SK-N-SH (cell line): ENCODE measurements at regions not wholly inside any gene's neighbourhood (a gene's known extent, or its start where the extent isn't known, plus 50 kb on each side); places are given as distances from the start of the nearest gene placed in this dataset.

Experiments
- CTCF ChIA-PET: fragments of 300-600, 350-600 bp; formaldehyde crosslinking; extraction: SDS; loops from one replicate; lab custom pipeline; 2021; lab: Yijun Ruan, JAX
- POLR2A ChIA-PET: fragments of 350-600 bp; sonication (Branson Sonifier 250); formaldehyde crosslinking; extraction: SDS; loops from one replicate; lab custom pipeline; 2020; ENCODE audit warnings: antibody characterized with exemption, inconsistent platforms; lab: Yijun Ruan, JAX
- DNase-seq: peaks from one replicate; pipeline ENCODE4 v3.0.0; 2012
- H2AFZ ChIP-seq: fragments of 200-600 bp; sonication (generic); 2 replicates; pipeline ENCODE4 v1.8.1; 2016; ENCODE audit warnings: antibody characterized with exemption, mild to moderate bottlenecking, low read depth
- H3F3A ChIP-seq: fragments of 200-600 bp; sonication (generic); replicated peaks from 2 replicates; pipeline ENCODE3; 2016; ENCODE audit warnings: antibody characterized with exemption, mild to moderate bottlenecking; ENCODE audit not compliant: insufficient read depth
- H3K27ac ChIP-seq, 2 experiments: fragments of 200-500 bp in 1 of 2; fragments of 200-600 bp in 1 of 2; sonication (Bioruptor generic) in 1 of 2; sonication (generic), shearing (Covaris generic) in 1 of 2; 2 replicates each; pipeline versions ENCODE4 v1.5.1 to v1.6.1; 2014 to 2016; ENCODE audit warnings: low read depth in 2 of 2, inconsistent platforms in 1 of 2, low read length in 1 of 2, mild to moderate bottlenecking in 1 of 2, mixed read lengths in 1 of 2
- H3K27me3 ChIP-seq: fragments of 200-600 bp; sonication (generic), shearing (Covaris generic); 2 replicates; pipeline ENCODE4 v1.6.1; 2016; ENCODE audit warnings: mixed run types; ENCODE audit not compliant: insufficient read depth
- H3K36me3 ChIP-seq, 2 experiments: fragments of 200-500 bp in 1 of 2; fragments of 200-600 bp in 1 of 2; sonication (Bioruptor generic) in 1 of 2; sonication (generic) in 1 of 2; replicated peaks in 1 of 2; 2 replicates each; pipeline versions ENCODE3 to v1.5.1; 2014 to 2016; ENCODE audit warnings: low read length in 1 of 2, mild to moderate bottlenecking in 1 of 2; ENCODE audit not compliant: insufficient read depth in 2 of 2, control insufficient read depth in 1 of 2
- H3K4me1 ChIP-seq, 2 experiments: fragments of 200-500 bp in 1 of 2; fragments of 200-600 bp in 1 of 2; sonication (Bioruptor generic) in 1 of 2; sonication (generic), shearing (Covaris generic) in 1 of 2; 2 replicates each; pipeline versions ENCODE4 v1.5.1 to v1.6.1; 2014 to 2016; ENCODE audit warnings: low read depth in 1 of 2, low read length in 1 of 2, mixed run types in 1 of 2; ENCODE audit not compliant: insufficient read depth in 2 of 2, control insufficient read depth in 1 of 2
- H3K4me2 ChIP-seq: fragments of 200-600 bp; sonication (generic), shearing (Covaris generic); 2 replicates; pipeline ENCODE4 v1.6.1; 2017; ENCODE audit warnings: mixed run types
- H3K4me3 ChIP-seq, 2 experiments: fragments of 200-500 bp in 1 of 2; fragments of 200-600 bp in 1 of 2; sonication (Bioruptor generic) in 1 of 2; sonication (generic), shearing (Covaris generic) in 1 of 2; 2 replicates each; pipeline versions ENCODE4 v1.5.1 to v1.8.1; 2014 to 2016; ENCODE audit warnings: low read depth in 2 of 2, inconsistent platforms in 1 of 2, low read length in 1 of 2, mild to moderate bottlenecking in 1 of 2, mixed read lengths in 1 of 2, moderate library complexity in 1 of 2
- H3K79me2 ChIP-seq: fragments of 200-600 bp; sonication (generic); 2 replicates; pipeline ENCODE4 v1.8.1; 2017; ENCODE audit warnings: mild to moderate bottlenecking; ENCODE audit not compliant: insufficient read depth
- H3K9ac ChIP-seq: fragments of 200-600 bp; sonication (generic); 2 replicates; pipeline ENCODE4 v1.6.1; 2017; ENCODE audit warnings: mixed run types
- H3K9me2 ChIP-seq: fragments of 200-600 bp; sonication (generic); 2 replicates; pipeline ENCODE4 v1.6.1; 2017; ENCODE audit warnings: mixed run types
- H3K9me3 ChIP-seq: fragments of 200-600 bp; sonication (generic); 2 replicates; pipeline ENCODE4 v1.6.1; 2017; ENCODE audit warnings: mixed run types, mild to moderate bottlenecking, moderate library complexity
- H4K20me1 ChIP-seq: fragments of 200-600 bp; sonication (generic); 2 replicates; pipeline ENCODE4 v1.6.1; 2017; ENCODE audit warnings: mild to moderate bottlenecking, mixed run types; ENCODE audit not compliant: insufficient read depth
- CHD2 ChIP-seq: fragments of 150-350 bp; IDR thresholded peaks from 2 replicates; pipeline ENCODE4 v1.6.1; 2018; ENCODE audit warnings: low read length; ENCODE audit not compliant: partially characterized antibody
- MAX ChIP-seq: IDR thresholded peaks from 2 replicates; pipeline ENCODE4 v1.4.0; 2012; ENCODE audit warnings: low read depth
- NFIC ChIP-seq: IDR thresholded peaks from 2 replicates; pipeline ENCODE4 v1.4.0; 2012; ENCODE audit warnings: borderline replicate concordance
- NRF1 ChIP-seq: IDR thresholded peaks from 2 replicates; pipeline ENCODE4 v1.6.1; 2012; ENCODE audit warnings: low read depth, mild to moderate bottlenecking, low read length
- POLR2AphosphoS5 ChIP-seq: IDR thresholded peaks from 2 replicates; pipeline ENCODE4 v1.6.1; 2012; ENCODE audit warnings: low read depth, low read length
- REST ChIP-seq: IDR thresholded peaks from 2 replicates; pipeline ENCODE4 v1.6.1; 2012; ENCODE audit warnings: mild to moderate bottlenecking, low read depth, low read length, moderate library complexity
- SMC3 ChIP-seq: IDR thresholded peaks from 2 replicates; pipeline ENCODE4 v1.6.1; 2012; ENCODE audit warnings: low read depth, low read length, improper control_type of control experiment
- TAF1 ChIP-seq: IDR thresholded peaks from 2 replicates; pipeline ENCODE4 v1.6.1; 2012; ENCODE audit warnings: low read depth, mild to moderate bottlenecking, low read length, moderate library complexity, borderline replicate concordance
- TEAD4 ChIP-seq: IDR thresholded peaks from 2 replicates; pipeline ENCODE4 v1.4.0; 2012; ENCODE audit warnings: mild to moderate bottlenecking, borderline replicate concordance; ENCODE audit not compliant: insufficient read depth
- USF1 ChIP-seq: IDR thresholded peaks from 2 replicates; pipeline ENCODE4 v1.4.0; 2012; ENCODE audit warnings: low read depth, borderline replicate concordance
- USF2 ChIP-seq: fragments of 150-350 bp; IDR thresholded peaks from 2 replicates; pipeline ENCODE4 v1.6.1; 2017; ENCODE audit warnings: antibody characterized with exemption, low read length, low read depth, borderline replicate concordance
- YY1 ChIP-seq: IDR thresholded peaks from 2 replicates; pipeline ENCODE4 v1.4.0; 2012; ENCODE audit warnings: low read depth, mild to moderate bottlenecking
- WGBS: methylation state at CpG from one replicate; pipeline ENCODE4 v1.1.6; 2017; ENCODE audit warnings: low lambda C conversion rate; 5-methylcytosine and 5-hydroxymethylcytosine counted together
- TF ChIP-seq, protein P1 (sequence below): fragments of 200-600 bp; sonication (generic); IDR thresholded peaks from 2 replicates; pipeline ENCODE4 v1.6.1; 2017; ENCODE audit warnings: antibody characterized with exemption, mild to moderate bottlenecking, moderate library complexity
- TF ChIP-seq, protein P2 (sequence below): IDR thresholded peaks from 2 replicates; pipeline ENCODE4 v1.4.0; 2012; ENCODE audit warnings: low read depth, borderline replicate concordance

GRCh38 chr1:94349853-94350252 is 68.3 kb upstream of the ABCD3 start:
- no peak overlapping the region for H3K9ac ChIP-seq
- H3K4me2 ChIP-seq: no peak overlapping the region
- H3K9me2 ChIP-seq: no peaks in the 10 kb centered on the region
- TF ChIP-seq SMC3 (no peak), TEAD4 (no peak), USF2 (no peak), POLR2AphosphoS5 (no peak), REST (no peak), YY1 (no peak), CHD2 (no peak), NFIC (no peak), NRF1 (no peak), MAX (no peak), TAF1 (no peak), USF1 (no peak)
- TF ChIP-seq, protein P1, sequence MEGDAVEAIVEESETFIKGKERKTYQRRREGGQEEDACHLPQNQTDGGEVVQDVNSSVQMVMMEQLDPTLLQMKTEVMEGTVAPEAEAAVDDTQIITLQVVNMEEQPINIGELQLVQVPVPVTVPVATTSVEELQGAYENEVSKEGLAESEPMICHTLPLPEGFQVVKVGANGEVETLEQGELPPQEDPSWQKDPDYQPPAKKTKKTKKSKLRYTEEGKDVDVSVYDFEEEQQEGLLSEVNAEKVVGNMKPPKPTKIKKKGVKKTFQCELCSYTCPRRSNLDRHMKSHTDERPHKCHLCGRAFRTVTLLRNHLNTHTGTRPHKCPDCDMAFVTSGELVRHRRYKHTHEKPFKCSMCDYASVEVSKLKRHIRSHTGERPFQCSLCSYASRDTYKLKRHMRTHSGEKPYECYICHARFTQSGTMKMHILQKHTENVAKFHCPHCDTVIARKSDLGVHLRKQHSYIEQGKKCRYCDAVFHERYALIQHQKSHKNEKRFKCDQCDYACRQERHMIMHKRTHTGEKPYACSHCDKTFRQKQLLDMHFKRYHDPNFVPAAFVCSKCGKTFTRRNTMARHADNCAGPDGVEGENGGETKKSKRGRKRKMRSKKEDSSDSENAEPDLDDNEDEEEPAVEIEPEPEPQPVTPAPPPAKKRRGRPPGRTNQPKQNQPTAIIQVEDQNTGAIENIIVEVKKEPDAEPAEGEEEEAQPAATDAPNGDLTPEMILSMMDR: no peak
- TF ChIP-seq, protein P2, sequence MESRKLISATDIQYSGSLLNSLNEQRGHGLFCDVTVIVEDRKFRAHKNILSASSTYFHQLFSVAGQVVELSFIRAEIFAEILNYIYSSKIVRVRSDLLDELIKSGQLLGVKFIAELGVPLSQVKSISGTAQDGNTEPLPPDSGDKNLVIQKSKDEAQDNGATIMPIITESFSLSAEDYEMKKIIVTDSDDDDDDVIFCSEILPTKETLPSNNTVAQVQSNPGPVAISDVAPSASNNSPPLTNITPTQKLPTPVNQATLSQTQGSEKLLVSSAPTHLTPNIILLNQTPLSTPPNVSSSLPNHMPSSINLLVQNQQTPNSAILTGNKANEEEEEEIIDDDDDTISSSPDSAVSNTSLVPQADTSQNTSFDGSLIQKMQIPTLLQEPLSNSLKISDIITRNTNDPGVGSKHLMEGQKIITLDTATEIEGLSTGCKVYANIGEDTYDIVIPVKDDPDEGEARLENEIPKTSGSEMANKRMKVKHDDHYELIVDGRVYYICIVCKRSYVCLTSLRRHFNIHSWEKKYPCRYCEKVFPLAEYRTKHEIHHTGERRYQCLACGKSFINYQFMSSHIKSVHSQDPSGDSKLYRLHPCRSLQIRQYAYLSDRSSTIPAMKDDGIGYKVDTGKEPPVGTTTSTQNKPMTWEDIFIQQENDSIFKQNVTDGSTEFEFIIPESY: no peak
- TF ChIP-seq, all 33 proteins: peak for 0
- Histone ChIP-seq H3K4me1 (no peaks in the 10 kb centered on the region; a peak in 1 of 4 replicates), H3K27ac (no peak overlapping the region), H2AFZ (no peak overlapping the region), H4K20me1 (no peaks in the 10 kb centered on the region), H3F3A (no peaks in the 10 kb centered on the region), H3K36me3 (no peaks in the 10 kb centered on the region), H3K9me3 (no peaks in the 10 kb centered on the region), H3K4me3 (no peak overlapping the region), H3K79me2 (no peaks in the 10 kb centered on the region), H3K27me3 (peaks cover 6% of the 10 kb centered on the region; the same call in 1 of the 2 replicates)
- DNase-seq: no peak
- 38% methylated on average over 2 of the region's 2 CpGs for WGBS
- CTCF ChIA-PET: interaction anchor here (2.6 kb wide), 1 partner anchor 14 kb away, joined by 6 read pairs; no protein-coding TSS in a partner anchor
- POLR2A ChIA-PET: no interaction called here
